Muscle of arm (tissue), 1 donor: ENCODE measurements at regions not wholly inside any gene's neighbourhood (a gene's known extent, or its start where the extent isn't known, plus 50 kb on each side); places are given as distances from the start of the nearest gene placed in this dataset.

Source experiments
- DNase-seq: peaks from one replicate; pipeline ENCODE4 v3.0.0-alpha.2; 2013

GRCh38 chr4:161003418-161004057, 1160.3 kb downstream of the FSTL5 start:
- no peak for DNase-seq

- DNase-seq = no peak
These were observed 1158.1 kb downstream of the FSTL5 start for GRCh38 chr4:161005746-161006145.

GRCh38 chr4:161008527-161008926, 1155.3 kb downstream of the FSTL5 start:
- DNase-seq = no peak

GRCh38 chr4:161010227-161010626, 1153.6 kb downstream of the FSTL5 start:
- no peak for DNase-seq
